H1 (cell line): ENCODE measurements at regions not wholly inside any gene's neighbourhood (a gene's known extent, or its start where the extent isn't known, plus 50 kb on each side); places are given as distances from the start of the nearest gene placed in this dataset.

Experiments used
- CTCF ChIA-PET: fragments of 300-600 bp; sonication (Branson Sonifier 250); formaldehyde crosslinking; loops from one replicate; lab custom pipeline; 2021; ENCODE audit not compliant: partially characterized antibody; lab: Charles Lee
- POLR2A ChIA-PET: fragments of 300-600 bp; sonication (Branson Sonifier 250); formaldehyde crosslinking; loops from one replicate; lab custom pipeline; 2021; ENCODE audit warnings: inconsistent platforms; ENCODE audit not compliant: partially characterized antibody; lab: Charles Lee
- DNase-seq, 2 experiments: peaks; one replicate each; pipeline versions ENCODE4 v3.0.0 to v3.0.0-alpha.2; 2010 to 2022; ENCODE audit warnings: low spot score in 2 of 2, low read depth in 1 of 2, mixed read lengths in 1 of 2
- FAIRE-seq: peaks from 2 replicates; lab custom pipeline; 2011; peaks lifted over from hg19 to GRCh38; lab: Jason Lieb, UNC
- H2AFZ ChIP-seq: 2 replicates; pipeline ENCODE4 v1.8.1; 2012; ENCODE audit warnings: low read length, inconsistent platforms
- H2AK5ac ChIP-seq: 2 replicates; pipeline ENCODE4 v1.6.1; 2013; ENCODE audit warnings: low read depth, low read length
- H2BK120ac ChIP-seq: replicated peaks from 2 replicates; pipeline ENCODE3; 2013; ENCODE audit warnings: low read depth, low read length, inconsistent platforms
- H2BK12ac ChIP-seq: 2 replicates; pipeline ENCODE4 v1.6.1; 2013; ENCODE audit warnings: low read depth, low read length
- H2BK15ac ChIP-seq: 2 replicates; pipeline ENCODE4 v1.6.1; 2013; ENCODE audit warnings: low read length
- H2BK20ac ChIP-seq: 2 replicates; pipeline ENCODE4 v1.6.1; 2013; ENCODE audit warnings: low read length
- H2BK5ac ChIP-seq: 2 replicates; pipeline ENCODE4 v1.6.1; 2013; ENCODE audit warnings: low read depth, low read length
- H3K14ac ChIP-seq: 2 replicates; pipeline ENCODE4 v1.6.1; 2013; ENCODE audit warnings: inconsistent platforms; ENCODE audit not compliant: insufficient read length
- H3K18ac ChIP-seq: 2 replicates; pipeline ENCODE4 v1.6.1; 2013; ENCODE audit warnings: low read length; ENCODE audit errors: extremely low read depth
- H3K23ac ChIP-seq: 2 replicates; pipeline ENCODE4 v1.6.1; 2013; ENCODE audit warnings: inconsistent platforms; ENCODE audit not compliant: insufficient read length
- H3K23me2 ChIP-seq: 2 replicates; pipeline ENCODE4 v1.6.1; 2013; ENCODE audit warnings: low read depth, low read length
- H3K27ac ChIP-seq: 2 replicates; pipeline ENCODE4 v1.6.1; 2011; ENCODE audit warnings: low read depth, low read length, inconsistent platforms
- H3K27me3 ChIP-seq, 4 experiments: replicated peaks in 1 of 4; 1 replicate in 1 of 4; 2 replicates in 3 of 4; pipeline versions ENCODE4 v1.6.1 to v1.8.1; 2011 to 2013; ENCODE audit warnings: low read length in 3 of 4, mild to moderate bottlenecking in 3 of 4, inconsistent platforms in 2 of 4, mixed read lengths in 2 of 4, moderate library complexity in 1 of 4; ENCODE audit not compliant: control insufficient read depth in 3 of 4, insufficient read depth in 3 of 4; ENCODE audit errors: extremely low read depth in 1 of 4
- H3K36me3 ChIP-seq, 4 experiments: 2 replicates each; pipeline versions ENCODE4 v1.6.1 to v1.8.1; 2011 to 2013; ENCODE audit warnings: mild to moderate bottlenecking in 4 of 4, low read length in 3 of 4, moderate library complexity in 2 of 4, control low read depth in 1 of 4, inconsistent platforms in 1 of 4; ENCODE audit not compliant: insufficient read depth in 4 of 4, control insufficient read depth in 2 of 4
- H3K4ac ChIP-seq: replicated peaks from 2 replicates; pipeline ENCODE3; 2013; ENCODE audit warnings: low read length, low read depth, mixed read lengths, inconsistent platforms; ENCODE audit not compliant: insufficient read length
- H3K4me1 ChIP-seq, 4 experiments: replicated peaks in 1 of 4; 1 replicate in 1 of 4; 2 replicates in 3 of 4; pipeline versions ENCODE4 v1.6.1 to v1.8.1; 2011 to 2013; ENCODE audit warnings: low read length in 3 of 4, inconsistent platforms in 2 of 4, mixed read lengths in 1 of 4; ENCODE audit not compliant: insufficient read depth in 4 of 4, control insufficient read depth in 3 of 4
- H3K4me2 ChIP-seq, 2 experiments: 2 replicates each; pipeline versions ENCODE4 v1.6.1 to v1.8.1; 2011 to 2013; ENCODE audit warnings: low read depth in 2 of 2, low read length in 2 of 2, control low read depth in 1 of 2, inconsistent platforms in 1 of 2, mild to moderate bottlenecking in 1 of 2; ENCODE audit not compliant: insufficient read depth in 1 of 2
- H3K4me3 ChIP-seq, 4 experiments: fragments of 200-600, 300-600 bp in 1 of 4; sonication (generic), shearing (Covaris generic), sonication (Bioruptor Twin) in 1 of 4; 2 replicates each; pipeline versions ENCODE4 v1.5.1 to v1.8.1; 2011 to 2016; ENCODE audit warnings: low read length in 4 of 4, low read depth in 3 of 4, control low read depth in 2 of 4, inconsistent platforms in 2 of 4, mild to moderate bottlenecking in 2 of 4, mixed read lengths in 1 of 4, moderate library complexity in 1 of 4; ENCODE audit not compliant: insufficient read depth in 2 of 4; ENCODE audit errors: extremely low read depth in 1 of 4
- H3K56ac ChIP-seq: replicated peaks from 2 replicates; pipeline ENCODE3; 2013; ENCODE audit warnings: low read depth, mild to moderate bottlenecking, mixed read lengths, low read length, inconsistent platforms; ENCODE audit not compliant: insufficient read length
- H3K79me1 ChIP-seq: 2 replicates; pipeline ENCODE4 v1.6.1; 2013; ENCODE audit warnings: low read depth, low read length, control low read depth
- H3K79me2 ChIP-seq, 2 experiments: 2 replicates each; pipeline versions ENCODE4 v1.6.1 to v1.8.1; 2012 to 2013; ENCODE audit warnings: low read length in 2 of 2, mild to moderate bottlenecking in 2 of 2, inconsistent platforms in 1 of 2; ENCODE audit not compliant: insufficient read depth in 2 of 2, control insufficient read depth in 1 of 2
- H3K9ac ChIP-seq, 4 experiments: replicated peaks in 1 of 4; 1 replicate in 1 of 4; 2 replicates in 3 of 4; pipeline versions ENCODE4 v1.6.1 to v1.8.1; 2011 to 2013; ENCODE audit warnings: low read depth in 3 of 4, low read length in 3 of 4, control low read depth in 2 of 4, mild to moderate bottlenecking in 2 of 4, moderate library complexity in 2 of 4, inconsistent platforms in 1 of 4; ENCODE audit errors: extremely low read depth in 1 of 4
- H3K9me3 ChIP-seq, 2 experiments: 2 replicates each; pipeline versions ENCODE4 v1.6.1 to v1.8.1; 2012 to 2013; ENCODE audit warnings: mild to moderate bottlenecking in 2 of 2, moderate library complexity in 2 of 2, control low read depth in 1 of 2, inconsistent platforms in 1 of 2, low read depth in 1 of 2, low read length in 1 of 2, mixed read lengths in 1 of 2; ENCODE audit not compliant: insufficient read depth in 2 of 2
- H4K20me1 ChIP-seq, 2 experiments: replicated peaks in 1 of 2; 2 replicates each; pipeline versions ENCODE3 to v1.8.1; 2011 to 2013; ENCODE audit warnings: inconsistent platforms in 2 of 2, low read length in 2 of 2, mild to moderate bottlenecking in 1 of 2; ENCODE audit not compliant: insufficient read depth in 2 of 2, control insufficient read depth in 1 of 2
- H4K5ac ChIP-seq: 2 replicates; pipeline ENCODE4 v1.6.1; 2013; ENCODE audit warnings: low read length, low read depth, mixed read lengths, inconsistent platforms; ENCODE audit not compliant: insufficient read length
- H4K8ac ChIP-seq: 2 replicates; pipeline ENCODE4 v1.8.0; 2013; ENCODE audit warnings: mild to moderate bottlenecking, moderate library complexity, low read length, inconsistent platforms; ENCODE audit not compliant: insufficient read depth; ENCODE audit errors: extremely low read depth
- H4K91ac ChIP-seq: replicated peaks from 2 replicates; pipeline ENCODE3; 2013; ENCODE audit warnings: low read length, mixed read lengths, inconsistent platforms; ENCODE audit not compliant: insufficient read length
- JUN ChIP-seq: IDR thresholded peaks from 2 replicates; pipeline ENCODE4 v1.6.1; 2011; ENCODE audit warnings: low read depth, mild to moderate bottlenecking, improper control_type of control experiment, low read length
- ZNF274 ChIP-seq: IDR thresholded peaks from 2 replicates; pipeline ENCODE4 v1.7.0; 2012; ENCODE audit warnings: low read length, borderline replicate concordance; ENCODE audit errors: extremely low read depth
- WGBS, 2 experiments: shearing (Covaris generic) in 1 of 2; methylation state at CpG; one replicate each; pipeline versions ENCODE4 v1.1.6 to v1.1.7; 2013 to 2015; ENCODE audit warnings: low lambda C conversion rate in 2 of 2, mixed read lengths in 2 of 2, inconsistent platforms in 1 of 2, low coverage in 1 of 2, missing lambda C conversion rate in 1 of 2; ENCODE audit not compliant: insufficient replicate concordance in 2 of 2, insufficient coverage in 1 of 2, insufficient read length in 1 of 2; ENCODE audit errors: extremely low coverage in 1 of 2, missing lambda C conversion rate in 1 of 2; 5-methylcytosine and 5-hydroxymethylcytosine counted together

DNA sequence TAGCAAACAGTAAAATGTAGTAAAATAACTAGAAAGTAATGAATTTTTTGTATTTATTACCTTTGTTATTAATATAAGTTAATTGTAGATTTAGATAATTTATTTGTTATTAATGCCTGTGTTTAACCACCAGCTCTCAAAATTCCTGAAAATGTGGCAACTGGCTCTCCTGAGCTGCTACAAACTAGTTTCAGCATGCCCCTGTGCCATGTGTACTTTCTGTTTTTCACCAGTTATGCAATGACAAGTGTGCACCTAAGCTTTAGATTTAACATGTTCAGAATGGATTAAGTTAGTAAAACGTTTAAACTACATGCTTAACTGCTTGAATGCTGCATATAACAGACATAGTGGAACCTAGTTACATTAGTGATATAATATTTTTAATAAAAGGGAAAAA lies 88.1 kb downstream of the POSTN start:
- ChIA-PET POLR2A (no interaction called here), CTCF (interaction anchor here (0.8 kb wide), 1 partner anchor 198 kb away, joined by 3 read pairs; no protein-coding TSS in a partner anchor)
- Histone ChIP-seq H4K5ac (no peak overlapping the region), H4K8ac (no peak overlapping the region), H3K4me2 (no peak overlapping the region), H2BK15ac (no peak overlapping the region), H3K79me2 (no peaks in the 10 kb centered on the region), H4K20me1 (no peaks in the 10 kb centered on the region), H2BK5ac (no peak overlapping the region), H3K4me3 (no peak overlapping the region), H3K14ac (no peak overlapping the region), H2BK20ac (no peak overlapping the region), H3K27me3 (no peaks in the 10 kb centered on the region), H3K79me1 (no peaks in the 10 kb centered on the region), H3K18ac (no peak overlapping the region), H3K56ac (no peak overlapping the region), H3K4ac (no peak overlapping the region), H2BK120ac (no peak overlapping the region), H3K9me3 (peaks cover 0 to 3% of the 10 kb centered on the region in 2 experiments; a peak in 1 of 4 replicates), H3K4me1 (no peaks in the 10 kb centered on the region), H3K9ac (no peak overlapping the region), H2AK5ac (no peak overlapping the region), H3K36me3 (no peaks in the 10 kb centered on the region), H2BK12ac (no peak overlapping the region), H2AFZ (0 out of 2 replicates have a peak overlapping the region, but pooled peaks have one; percentile 48), H3K23ac (no peak overlapping the region), H4K91ac (no peak overlapping the region), H3K27ac (no peak overlapping the region), H3K23me2 (no peaks in the 10 kb centered on the region)
- no peak for FAIRE-seq
- 81% methylated on average over 1 of the region's 1 CpG; no CpG with 5 or more reads in 1 of the 2 experiments for WGBS, 2 experiments
- TF ChIP-seq JUN, result no peak
- TF ChIP-seq ZNF274, result no peak
- DNase-seq, result no peak
